Vagina (tissue), 2 donors: ENCODE measurements at regions not wholly inside any gene's neighbourhood (a gene's known extent, or its start where the extent isn't known, plus 50 kb on each side); places are given as distances from the start of the nearest gene placed in this dataset.

Experiments used
- POLR2A ChIP-seq, 2 donors: fragments of 450-650 bp; IDR thresholded peaks; one replicate each; pipeline ENCODE4 v1.6.1; 2017; ENCODE audit warnings: antibody characterized with exemption in 2 of 2, mild to moderate bottlenecking in 2 of 2, moderate library complexity in 2 of 2
- POLR2AphosphoS5 ChIP-seq, 2 donors: sonication (generic); formaldehyde crosslinking; IDR thresholded peaks; one replicate each; pipeline ENCODE4 v1.9.0; 2017; ENCODE audit warnings: antibody characterized with exemption in 2 of 2, mild to moderate bottlenecking in 2 of 2, low read depth in 1 of 2; ENCODE audit not compliant: insufficient read depth in 1 of 2
- TF ChIP-seq, protein P1 (sequence below), 3 experiments: fragments of 450-650 bp in 2 of 3; fragments of 200-600 bp in 1 of 3; sonication (generic) in 1 of 3; IDR thresholded peaks; one replicate each; pipeline ENCODE4 v1.5.1; 2017 to 2019; ENCODE audit warnings: antibody characterized with exemption in 3 of 3, mild to moderate bottlenecking in 2 of 3, moderate library complexity in 2 of 3

DNA sequence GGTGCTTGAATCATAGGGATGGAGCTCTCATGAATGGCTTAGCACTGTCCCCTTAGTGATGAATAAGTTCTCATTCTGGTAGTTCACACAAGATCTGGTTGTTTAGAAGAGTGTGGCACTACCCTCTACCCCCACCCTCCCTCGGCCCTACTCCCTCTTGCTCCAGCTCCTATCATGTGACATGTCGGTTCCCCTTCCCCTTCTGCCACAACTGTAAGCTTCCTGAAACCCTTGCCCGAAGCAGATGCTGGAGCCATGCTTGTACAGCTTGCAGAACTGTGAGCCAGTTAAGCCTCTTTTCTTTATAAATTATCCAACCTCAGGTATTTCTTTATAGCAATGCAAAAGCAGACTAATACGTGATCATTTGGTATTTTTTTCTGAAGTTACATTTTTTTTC, 1012.6 kb downstream of the BCL11A start:
- TF ChIP-seq, protein P1, sequence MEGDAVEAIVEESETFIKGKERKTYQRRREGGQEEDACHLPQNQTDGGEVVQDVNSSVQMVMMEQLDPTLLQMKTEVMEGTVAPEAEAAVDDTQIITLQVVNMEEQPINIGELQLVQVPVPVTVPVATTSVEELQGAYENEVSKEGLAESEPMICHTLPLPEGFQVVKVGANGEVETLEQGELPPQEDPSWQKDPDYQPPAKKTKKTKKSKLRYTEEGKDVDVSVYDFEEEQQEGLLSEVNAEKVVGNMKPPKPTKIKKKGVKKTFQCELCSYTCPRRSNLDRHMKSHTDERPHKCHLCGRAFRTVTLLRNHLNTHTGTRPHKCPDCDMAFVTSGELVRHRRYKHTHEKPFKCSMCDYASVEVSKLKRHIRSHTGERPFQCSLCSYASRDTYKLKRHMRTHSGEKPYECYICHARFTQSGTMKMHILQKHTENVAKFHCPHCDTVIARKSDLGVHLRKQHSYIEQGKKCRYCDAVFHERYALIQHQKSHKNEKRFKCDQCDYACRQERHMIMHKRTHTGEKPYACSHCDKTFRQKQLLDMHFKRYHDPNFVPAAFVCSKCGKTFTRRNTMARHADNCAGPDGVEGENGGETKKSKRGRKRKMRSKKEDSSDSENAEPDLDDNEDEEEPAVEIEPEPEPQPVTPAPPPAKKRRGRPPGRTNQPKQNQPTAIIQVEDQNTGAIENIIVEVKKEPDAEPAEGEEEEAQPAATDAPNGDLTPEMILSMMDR (IDR thresholded peaks at IDR 0.05): no peak
- TF ChIP-seq POLR2AphosphoS5 (IDR thresholded peaks at IDR 0.05; ENCODE audit: insufficient read depth in 1 of 2, low read depth in 1 of 2) (no peak), POLR2A (IDR thresholded peaks at IDR 0.05) (no peak)
